ENCODE measurements at regions not wholly inside any gene's neighbourhood (a gene's known extent, or its start where the extent isn't known, plus 50 kb on each side); places are given as distances from the start of the nearest gene placed in this dataset.
"Not testable (repeated sequence)": the region's sequence is repeated elsewhere in the genome, so short reads cannot be mapped to it uniquely, and the experiment has no call there.

DNA sequence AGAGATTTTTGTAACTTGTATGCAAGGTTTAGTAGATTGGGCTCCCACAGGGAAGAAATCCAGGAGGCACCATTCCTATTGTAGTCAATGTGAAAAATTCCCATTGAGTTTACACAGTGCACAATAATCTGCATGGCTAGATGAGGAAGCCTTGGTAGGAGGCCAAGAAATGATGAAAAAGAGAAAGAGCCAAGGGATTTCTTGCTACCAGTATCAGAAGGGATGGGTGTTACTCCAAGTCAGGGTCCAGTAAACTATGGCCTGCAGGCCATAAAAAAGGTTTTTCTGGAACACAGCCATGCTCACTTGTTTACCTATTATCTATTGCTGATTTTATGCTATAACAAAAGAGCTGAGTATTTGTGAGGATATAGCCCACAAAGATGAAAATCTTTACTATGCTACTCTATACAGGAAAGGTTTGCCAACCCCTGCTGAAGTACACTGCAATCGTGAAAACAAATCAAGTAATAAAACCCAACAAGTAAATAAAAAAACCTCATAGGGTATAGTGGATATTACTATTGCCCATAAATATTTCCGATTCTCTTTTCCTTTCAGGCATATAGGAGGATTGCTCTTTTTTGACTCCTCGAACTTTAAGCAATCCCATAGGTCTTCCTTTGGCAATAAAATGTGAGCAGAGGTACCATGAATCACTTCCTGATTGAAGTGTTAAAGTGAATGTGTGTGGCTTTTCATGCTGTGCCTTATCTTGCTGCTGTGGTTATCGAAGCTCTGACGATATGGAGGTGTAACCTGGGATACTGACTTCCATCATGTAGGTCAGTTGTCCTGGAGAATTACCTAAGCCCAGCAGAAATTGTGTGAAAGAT lies 256.3 kb upstream of the MAGI2 start:
- peak; percentile 25 for DNase-seq

DNA sequence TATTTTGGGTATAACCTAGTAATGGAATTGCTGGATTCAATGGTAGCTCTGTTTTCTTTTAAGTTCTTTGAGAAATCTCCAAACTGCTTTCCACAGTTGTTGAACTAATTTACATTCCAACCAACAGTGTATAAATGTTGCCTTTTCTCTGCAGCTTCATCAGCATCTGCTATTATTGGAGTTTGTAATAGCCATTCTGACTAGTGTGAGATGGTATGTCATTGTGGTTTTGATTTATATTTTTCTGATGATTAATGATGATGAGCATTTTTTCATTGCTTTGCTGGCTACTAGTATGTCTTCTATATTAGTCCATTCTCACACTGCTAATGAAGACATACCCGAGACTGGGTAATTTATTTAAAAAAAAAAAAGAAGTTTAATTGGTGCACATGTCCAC lies 248.6 kb upstream of the MAGI2 start:
- DNase-seq, result no peak

DNA sequence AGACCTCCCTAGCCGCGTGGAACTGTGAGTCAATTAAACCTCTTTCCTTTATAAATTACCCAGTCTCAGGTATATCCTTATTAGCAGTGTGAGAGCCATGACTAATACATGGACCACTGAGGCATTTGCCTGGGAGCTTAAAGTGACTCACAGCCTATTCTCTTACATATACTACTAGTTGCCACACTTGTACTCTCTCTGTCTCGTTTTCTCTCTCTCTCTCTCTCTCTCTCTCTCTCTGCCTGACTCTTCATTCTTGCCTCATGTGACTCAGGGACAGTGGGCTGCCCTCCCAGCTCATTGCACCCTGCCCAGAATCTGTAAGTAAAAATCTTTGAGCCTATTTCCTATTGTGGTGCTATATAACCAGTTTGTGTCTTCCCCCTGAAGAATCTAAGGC lies 238.5 kb upstream of the MAGI2 start:
- no peak for DNase-seq

DNA sequence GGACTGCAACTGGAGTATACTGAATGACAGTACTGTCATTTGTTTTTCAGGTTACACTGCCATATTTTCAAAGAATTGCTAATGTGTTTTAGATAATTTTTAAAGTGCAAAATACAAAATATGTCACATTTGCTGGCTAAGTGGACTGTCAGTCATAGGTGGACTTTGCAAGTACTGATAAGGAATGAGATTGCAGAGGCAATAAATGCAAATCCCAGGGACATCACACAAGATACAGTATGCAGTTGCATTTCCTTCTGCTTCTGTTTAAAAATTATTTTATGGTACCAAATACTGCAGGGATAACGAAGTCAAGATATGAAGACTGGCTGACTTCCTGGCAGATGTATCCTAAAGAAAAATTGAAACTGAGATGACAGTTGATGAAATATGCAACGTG lies 237.6 kb upstream of the MAGI2 start:
- DNase-seq, result no peak

DNA sequence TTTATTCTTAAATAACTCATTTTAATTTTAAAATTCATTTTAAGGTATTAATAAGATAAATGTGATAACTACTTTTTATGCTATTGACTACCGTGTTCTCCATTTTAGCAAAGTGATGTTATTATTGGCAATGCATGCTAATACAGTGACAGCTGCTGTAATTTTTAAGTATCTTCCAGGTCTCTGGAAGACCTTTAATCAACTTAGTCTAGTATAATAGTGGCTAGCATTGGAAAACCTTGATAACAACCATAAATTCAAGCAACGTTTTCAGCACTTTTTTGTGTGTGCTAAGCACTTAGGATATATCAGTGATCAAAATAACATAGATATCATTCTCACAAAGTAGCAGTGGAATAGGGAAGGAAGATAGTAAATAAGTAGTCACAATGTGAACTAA lies 230.9 kb upstream of the MAGI2 start:
- no peak for DNase-seq

DNA sequence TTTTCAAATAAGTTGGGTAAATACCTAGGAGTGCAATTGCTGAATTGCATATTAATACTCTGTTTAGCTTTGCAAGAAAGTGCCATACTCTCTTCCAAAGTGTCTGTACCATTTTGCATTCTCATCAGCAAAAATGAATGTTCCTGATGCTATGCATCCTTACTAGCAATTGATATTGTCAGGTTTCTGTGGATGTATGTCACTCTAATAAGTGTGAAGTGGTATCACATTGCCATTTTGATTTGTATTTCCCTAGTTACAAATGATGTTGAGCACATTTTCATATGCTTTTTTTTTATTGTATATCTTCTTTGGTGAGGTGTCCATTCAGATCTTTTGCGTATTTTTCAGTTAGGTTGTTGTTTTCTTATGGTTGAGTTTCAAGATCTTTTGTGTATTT lies 230.4 kb upstream of the MAGI2 start:
- no peak for DNase-seq

DNA sequence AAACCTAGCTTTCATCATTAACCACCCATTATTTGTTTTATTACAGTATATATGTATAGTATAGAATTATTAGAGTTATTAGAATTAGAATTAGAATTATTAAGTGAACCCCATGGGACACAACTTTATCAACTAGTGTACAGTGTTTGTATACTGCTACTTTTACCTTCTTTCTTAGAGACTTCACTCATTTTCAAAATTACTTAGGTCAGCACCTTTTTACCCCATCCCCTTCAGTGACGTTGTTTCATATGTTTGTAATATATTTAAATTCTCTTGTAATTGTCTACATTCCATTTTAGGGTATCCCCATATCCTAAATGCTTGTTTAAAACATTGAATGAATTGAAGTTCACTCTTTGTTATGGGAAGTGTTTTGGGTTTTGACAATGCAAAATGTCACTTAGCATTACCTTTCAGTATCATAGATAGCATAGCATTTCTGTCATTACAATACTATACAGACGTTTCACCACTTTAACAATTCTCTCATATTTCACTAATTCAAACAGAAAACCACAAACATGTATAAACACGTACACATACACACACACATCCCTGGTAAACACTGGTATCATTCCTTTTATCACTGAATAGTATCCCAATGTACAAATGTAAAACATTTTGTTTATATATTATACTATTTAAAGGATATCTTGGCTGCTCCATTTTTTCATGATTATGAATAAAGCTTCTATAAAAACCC lies 229.9 kb upstream of the MAGI2 start:
- DNase-seq, result no peak

DNA sequence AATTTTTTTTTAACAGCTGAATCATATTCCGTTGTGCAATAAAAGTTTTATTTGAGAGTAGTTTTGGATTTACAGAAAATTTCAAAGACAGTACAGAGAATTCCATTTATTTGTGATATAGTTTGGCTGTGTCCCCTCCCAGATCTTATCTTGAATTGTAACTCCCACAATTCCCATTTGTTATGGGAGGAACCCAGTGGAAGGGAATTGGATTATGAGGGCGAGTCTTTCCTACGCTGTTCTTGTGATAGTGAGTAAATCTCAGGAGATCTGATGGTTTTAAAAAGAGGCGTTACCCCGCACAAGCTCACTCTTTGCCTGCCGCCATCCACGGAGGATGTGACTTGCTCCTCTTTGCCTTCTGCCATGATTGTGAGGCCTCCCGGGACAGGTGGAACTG lies 228.0 kb upstream of the MAGI2 start:
- DNase-seq, result no peak

DNA sequence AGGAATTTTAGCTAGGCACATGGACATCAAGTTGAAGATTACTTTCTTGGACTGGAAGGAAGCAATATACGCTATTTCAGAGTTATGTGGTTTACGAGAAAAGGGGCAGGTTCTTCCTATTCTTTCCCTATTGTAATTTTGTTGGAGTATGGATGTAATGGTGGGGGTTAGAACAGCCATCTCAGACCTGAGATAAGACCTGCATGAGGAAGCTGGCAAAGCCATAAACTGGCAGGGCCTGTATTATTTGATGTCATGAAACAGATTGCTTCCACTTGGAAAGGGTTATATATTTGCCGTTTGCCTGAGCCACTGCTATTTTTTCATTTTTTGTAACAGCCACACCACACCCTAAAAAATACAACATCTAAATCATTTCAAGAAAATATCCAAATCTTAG lies 220.5 kb upstream of the MAGI2 start:
- no peak for DNase-seq

DNA sequence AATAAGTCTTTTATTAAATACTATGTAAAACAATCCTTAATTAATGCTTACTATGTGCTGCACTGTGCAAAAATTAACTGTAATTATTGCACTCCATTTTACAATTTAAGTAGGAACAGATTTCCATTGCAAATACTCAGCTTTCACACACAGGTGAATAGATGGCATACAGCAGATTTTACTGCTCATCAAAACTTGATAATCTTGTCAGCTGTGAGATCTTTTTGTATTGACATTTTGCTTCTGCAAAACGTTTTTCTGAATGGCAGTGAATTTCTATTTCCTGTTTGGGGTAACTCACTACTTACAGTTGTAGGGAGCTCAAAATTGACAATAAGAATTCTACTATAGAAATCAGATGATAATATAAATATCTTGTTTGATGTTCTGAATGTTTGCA lies 220.0 kb upstream of the MAGI2 start:
- DNase-seq, result no peak

DNA sequence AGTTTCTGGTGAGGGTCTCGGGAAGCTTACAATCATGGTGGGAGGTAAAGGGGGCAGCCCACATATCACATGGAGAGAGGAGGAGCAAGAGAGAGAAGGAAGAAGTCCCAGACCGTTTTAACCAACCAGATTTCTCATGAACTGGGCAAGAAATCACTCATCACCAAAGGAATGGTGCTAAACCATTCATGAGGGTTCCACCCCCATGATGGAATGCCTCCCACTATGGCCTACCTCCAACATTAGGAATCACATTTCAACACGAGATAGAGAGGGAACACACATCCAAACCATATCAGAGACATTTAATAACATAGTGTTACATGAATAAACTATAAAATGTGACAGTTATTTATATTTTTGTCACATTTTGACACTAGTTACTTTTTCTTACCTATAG lies 214.8 kb upstream of the MAGI2 start:
- no peak for DNase-seq

DNA sequence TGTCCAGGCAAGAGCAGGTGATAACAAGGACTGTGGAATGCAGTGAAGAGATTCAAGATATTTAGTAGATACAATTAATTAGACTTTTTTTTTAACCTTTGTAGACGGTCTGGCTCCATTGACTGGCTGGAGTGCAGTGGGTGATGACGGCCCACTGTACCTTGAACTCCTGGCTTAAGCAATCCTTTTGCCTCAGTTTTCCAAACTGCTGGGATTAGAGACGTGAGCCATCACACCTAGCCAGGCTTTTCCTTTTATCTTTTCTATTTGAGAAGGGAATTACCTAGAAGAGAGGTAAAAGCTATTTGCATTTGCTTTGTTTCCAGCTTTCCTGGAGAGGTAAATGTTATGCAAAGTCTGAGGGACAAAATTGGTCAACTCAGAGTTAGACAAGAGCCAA lies 213.0 kb upstream of the MAGI2 start:
- no peak for DNase-seq

DNA sequence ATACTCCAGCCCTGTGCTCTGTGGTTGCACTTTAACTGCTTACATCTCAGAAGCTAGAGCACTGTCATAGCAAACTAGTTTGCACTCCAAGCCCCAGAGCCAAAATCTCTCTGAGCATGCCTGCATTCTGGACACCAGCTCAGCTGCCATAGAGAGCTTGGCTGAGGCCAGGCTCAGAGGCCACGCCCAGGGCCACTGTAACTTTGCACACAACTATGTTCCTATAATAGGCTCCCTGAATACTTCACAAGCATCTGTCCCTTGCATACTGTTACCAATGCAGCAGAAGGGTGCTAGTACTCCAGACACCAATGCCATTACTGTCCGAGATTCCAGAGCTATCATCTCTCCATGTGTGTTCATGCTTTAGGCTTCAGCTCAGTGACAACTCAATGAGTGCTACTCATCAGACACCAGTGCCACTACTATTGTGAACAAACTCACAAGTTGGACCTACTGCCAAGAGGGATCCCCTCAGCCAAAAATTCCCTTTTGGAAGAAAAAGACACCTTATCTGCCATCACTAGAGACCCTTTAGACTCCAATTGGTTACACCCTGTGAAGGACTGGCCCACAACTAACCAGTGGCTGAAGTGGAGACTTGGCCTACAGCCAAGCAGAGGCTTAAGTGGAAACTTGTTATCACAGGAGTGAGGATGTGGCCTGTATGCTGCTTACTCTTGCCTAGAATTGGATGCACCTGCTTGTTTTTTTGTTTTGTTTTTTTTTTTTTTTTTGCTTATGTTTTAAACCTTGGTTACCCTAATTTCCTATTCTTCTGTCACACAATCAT lies 211.6 kb upstream of the MAGI2 start:
- DNase-seq, result no peak

DNA sequence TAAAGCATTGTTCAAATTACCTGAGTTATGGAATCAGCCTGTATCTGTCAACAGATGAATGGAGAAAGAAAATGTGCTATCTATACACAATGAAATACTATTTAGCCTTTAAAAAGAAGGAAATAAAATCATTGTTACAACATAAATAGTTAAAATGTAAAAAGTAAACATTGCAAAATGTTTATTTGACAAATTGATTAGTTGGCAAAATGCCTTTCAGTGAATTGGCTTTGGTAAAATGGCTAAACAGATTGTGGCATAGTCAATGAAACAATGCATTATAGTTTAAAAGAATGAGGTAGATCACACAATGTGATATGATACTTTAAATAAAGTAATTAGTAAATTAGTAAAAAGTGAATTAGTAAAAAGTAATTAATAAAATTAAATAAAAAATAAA lies 204.8 kb upstream of the MAGI2 start:
- DNase-seq, result no peak

DNA sequence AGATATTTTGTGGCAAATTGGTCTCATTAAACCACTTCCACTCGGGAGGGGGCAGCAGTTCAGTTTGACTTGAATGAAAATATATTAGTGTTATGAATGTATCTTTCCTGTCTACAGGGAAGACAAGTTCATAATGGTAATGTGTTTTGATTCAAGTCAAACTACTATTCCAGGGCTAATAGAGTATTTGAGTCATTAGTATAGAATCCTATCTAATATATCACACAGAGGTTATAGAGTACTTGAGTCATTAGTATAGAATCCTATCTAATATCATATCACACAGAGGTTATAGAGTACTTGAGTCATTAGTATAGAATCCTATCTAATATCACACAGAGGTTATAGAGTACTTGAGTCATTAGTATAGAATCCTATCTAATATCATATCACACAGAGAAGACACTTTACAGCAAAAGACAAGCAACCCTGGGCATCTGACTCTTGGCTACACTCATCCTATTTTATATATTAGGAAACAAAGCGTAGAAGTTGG lies 199.7 kb upstream of the MAGI2 start:
- no peak for DNase-seq

DNA sequence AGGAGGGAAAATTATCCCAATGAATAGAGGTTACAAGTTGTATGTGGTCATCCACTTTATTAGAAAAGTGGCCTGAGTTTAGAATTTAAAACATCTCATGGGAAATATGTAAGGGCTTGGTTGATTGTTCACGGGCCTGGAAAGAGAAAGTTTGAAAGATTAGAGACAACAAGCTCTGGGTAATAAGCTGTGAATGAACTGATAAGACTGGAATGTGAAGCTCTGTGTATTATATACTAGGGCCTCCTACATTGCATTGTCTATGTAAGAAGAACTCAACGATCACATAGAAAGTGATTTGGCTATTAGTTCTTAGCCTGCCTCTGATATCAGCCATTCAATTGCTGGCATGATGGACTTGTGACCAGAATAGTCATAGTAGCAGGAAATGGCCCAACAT lies 199.2 kb upstream of the MAGI2 start:
- DNase-seq, result no peak

DNA sequence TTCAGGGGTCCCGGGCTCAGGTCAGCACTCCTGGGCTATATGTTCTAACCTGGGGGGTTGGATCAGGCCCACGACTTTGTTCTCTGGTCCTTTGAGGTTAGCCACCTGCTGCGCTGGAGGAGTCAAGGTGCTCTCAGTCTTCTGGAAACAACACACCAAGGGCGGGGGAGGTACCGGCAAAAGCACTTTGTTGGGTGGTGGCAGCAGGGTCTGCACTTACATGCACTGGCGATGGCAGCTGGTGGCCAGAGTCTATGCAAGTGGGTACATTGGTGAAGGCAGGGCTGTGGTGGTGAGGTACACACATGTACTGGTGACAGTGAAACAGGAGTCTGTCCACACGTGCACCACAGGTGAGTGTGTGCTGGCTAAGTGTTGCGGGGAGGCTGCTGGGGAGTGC lies 194.2 kb upstream of the MAGI2 start:
- no peak for DNase-seq

DNA sequence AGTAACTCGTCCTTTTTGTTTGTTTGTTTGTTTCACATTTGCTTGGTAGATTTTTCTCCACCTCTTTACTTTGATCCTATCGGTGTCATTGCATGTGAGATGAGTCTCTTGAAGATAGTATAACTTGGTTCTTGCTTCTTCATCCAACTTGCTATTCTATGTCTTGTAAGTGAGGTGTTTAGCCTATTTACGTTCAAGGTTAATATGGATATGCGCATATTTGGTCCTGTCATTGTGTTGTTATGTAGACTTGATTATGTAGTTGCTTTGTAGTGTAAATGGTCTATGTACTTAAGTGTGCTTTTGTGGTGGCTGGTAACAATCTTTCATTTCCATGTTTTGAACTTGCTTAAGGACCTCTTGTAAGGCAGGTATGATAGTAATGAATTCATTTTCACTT lies 192.8 kb upstream of the MAGI2 start:
- no peak for DNase-seq

DNA sequence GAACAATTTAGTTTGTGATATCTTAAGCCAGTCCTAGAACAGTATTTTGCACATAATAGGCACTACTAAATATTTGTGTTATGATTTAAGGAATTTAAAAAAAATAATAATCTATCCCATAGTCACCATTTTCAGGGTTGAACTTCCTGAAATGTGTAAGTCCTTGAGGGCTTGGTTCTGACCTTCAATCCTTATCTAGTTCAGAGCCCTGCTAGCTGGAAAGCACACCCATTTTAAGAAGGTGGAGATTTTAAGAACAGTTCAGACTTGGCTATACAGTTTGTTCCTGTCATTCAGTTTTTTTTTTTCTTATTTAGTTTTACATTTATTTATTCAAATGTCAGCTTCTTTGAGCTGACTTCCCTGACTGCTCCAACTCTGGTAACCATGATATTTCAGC lies 183.4 kb upstream of the MAGI2 start:
- DNase-seq, result no peak

DNA sequence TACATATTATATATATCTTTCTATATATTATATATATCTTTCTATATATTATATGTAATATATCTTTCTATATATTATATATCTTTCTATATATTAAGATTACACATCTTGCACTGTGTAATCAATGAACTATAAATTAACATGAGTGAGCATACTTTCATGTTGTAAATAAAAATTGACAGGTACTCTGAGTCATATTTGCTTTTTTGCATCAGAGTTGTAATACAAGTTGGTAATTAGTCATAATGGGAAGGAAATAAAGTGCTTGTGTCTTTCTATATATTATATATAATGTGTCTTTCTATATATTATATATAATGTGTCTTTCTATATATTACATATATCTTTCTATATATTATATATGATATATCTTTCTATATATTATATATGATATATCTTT lies 172.5 kb upstream of the MAGI2 start:
- not testable (repeated sequence) for DNase-seq

DNA sequence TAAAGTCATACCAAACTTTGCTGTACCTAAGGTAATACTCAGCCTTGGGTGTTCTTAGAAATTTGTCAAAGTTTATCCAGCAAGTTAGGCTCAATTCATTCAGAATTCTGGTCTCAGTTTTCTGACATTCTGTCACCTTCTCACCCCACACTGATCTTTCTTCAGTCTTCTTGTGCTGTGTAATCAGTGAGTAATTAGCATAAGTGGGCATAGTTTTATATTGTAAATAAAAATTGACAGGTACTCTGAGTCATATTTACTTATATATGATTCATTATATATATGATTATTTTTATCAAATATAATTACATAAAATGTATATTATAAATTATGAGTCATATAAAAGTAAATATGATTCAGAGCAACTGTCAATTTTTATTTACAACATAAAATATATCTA lies 170.9 kb upstream of the MAGI2 start:
- DNase-seq, result no peak

DNA sequence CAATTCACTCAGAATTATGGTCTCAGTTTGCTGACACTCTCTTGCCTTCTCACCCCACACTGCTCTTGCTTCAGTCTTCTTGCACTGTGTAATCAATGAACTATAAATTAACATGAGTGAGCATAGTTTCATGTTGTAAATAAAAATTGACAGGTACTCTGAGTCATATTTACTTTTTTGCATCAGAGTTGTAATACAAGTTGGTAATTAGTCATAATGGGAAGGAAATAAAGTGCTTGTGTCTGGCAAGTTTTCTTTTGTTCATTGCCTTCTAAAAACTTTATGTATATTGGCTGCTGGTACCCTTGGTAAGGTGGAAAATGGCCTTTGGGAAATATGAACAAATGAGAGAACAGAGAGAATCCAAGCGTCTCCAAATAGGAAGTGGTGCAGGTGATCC lies 169.3 kb upstream of the MAGI2 start:
- no peak for DNase-seq

DNA sequence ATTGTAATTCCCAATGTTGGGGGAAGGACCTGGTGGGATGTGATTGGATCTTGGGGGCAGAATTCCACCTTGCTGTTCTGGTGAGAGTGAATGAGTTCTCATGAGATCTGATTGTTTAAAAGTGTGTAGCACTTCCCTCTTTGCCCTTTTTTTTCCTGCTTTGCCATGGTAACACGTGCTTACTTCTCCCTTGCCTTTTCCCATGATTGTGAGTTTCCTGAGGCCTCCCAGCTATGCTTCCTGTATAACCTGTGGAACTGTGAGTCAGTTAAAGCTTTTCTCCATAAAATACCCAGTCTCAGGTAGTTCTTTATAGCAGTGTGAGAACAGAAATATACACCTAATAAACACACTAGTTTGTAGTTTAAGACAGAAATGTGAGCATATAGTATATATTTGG lies 166.8 kb upstream of the MAGI2 start:
- no peak for DNase-seq

DNA sequence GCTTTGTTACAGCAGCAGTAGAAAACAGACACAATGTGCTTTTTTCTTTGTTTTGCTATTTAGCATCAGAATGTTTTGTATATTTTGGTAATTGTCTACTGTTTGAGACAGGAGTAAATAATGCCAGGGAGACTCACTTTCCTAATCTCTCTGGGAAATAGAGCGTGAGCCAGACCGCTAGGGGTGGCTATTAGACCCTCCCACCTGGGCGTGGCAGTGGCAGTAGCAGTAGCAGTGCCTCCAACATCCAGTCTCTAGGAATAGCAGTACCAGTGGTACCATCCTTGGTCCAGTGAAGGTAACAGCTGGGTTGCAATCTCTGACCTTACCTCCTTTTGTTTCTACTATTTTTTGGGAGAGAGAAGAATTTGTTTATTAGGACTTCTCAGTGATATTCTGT lies 165.7 kb upstream of the MAGI2 start:
- DNase-seq, result no peak
